Fibroblast of gingiva (primary cell): ENCODE measurements at regions not wholly inside any gene's neighbourhood (a gene's known extent, or its start where the extent isn't known, plus 50 kb on each side); places are given as distances from the start of the nearest gene placed in this dataset.
"Not testable (repeated sequence)": the region's sequence is repeated elsewhere in the genome, so short reads cannot be mapped to it uniquely, and the experiment has no call there.

Experiments used
- DNase-seq: peaks from one replicate; pipeline ENCODE4 v3.0.0-alpha.2; 2011; ENCODE audit warnings: low read depth

- no peak for DNase-seq
These were observed 608.6 kb upstream of the AADAT start for GRCh38 chr4:170698334-170698733.

GRCh38 chr4:170697845-170698244 lies 608.1 kb upstream of the AADAT start:
- no peak for DNase-seq

- no peak for DNase-seq
These were observed 607.3 kb upstream of the AADAT start for GRCh38 chr4:170697045-170697444.

- DNase-seq, result no peak
These were observed 601.4 kb upstream of the AADAT start for GRCh38 chr4:170691168-170691567.

- no peak for DNase-seq
These were observed 598.0 kb upstream of the AADAT start for GRCh38 chr4:170687751-170688150.

GRCh38 chr4:170685701-170686100 lies 595.9 kb upstream of the AADAT start:
- DNase-seq, result not testable (repeated sequence)

- DNase-seq, result no peak
These were observed 593.0 kb upstream of the AADAT start for GRCh38 chr4:170682558-170683294.

- not testable (repeated sequence) for DNase-seq
These were observed 592.3 kb upstream of the AADAT start for GRCh38 chr4:170682087-170682486.

GRCh38 chr4:170675568-170676262 lies 586.0 kb upstream of the AADAT start:
- DNase-seq, result no peak

GRCh38 chr4:170674176-170674575 lies 584.4 kb upstream of the AADAT start:
- no peak for DNase-seq

GRCh38 chr4:170672381-170672965 lies 582.7 kb upstream of the AADAT start:
- DNase-seq, result no peak

GRCh38 chr4:170671171-170671570 lies 581.4 kb upstream of the AADAT start:
- no peak for DNase-seq

GRCh38 chr4:170667814-170668213 lies 578.1 kb upstream of the AADAT start:
- no peak for DNase-seq

- no peak for DNase-seq
These were observed 577.2 kb upstream of the AADAT start for GRCh38 chr4:170666909-170667308.

GRCh38 chr4:170662250-170662649 lies 572.5 kb upstream of the AADAT start:
- no peak for DNase-seq

GRCh38 chr4:170657761-170658160 lies 568.0 kb upstream of the AADAT start:
- no peak for DNase-seq

- no peak for DNase-seq
These were observed 566.8 kb upstream of the AADAT start for GRCh38 chr4:170656506-170656905.

GRCh38 chr4:170652571-170652970 lies 562.8 kb upstream of the AADAT start:
- DNase-seq, result peak; percentile 9

GRCh38 chr4:170651786-170652185 lies 562.0 kb upstream of the AADAT start:
- no peak for DNase-seq

- DNase-seq, result no peak
These were observed 537.7 kb upstream of the AADAT start for GRCh38 chr4:170627418-170627817.

GRCh38 chr4:170623899-170624298 lies 534.1 kb upstream of the AADAT start:
- no peak for DNase-seq

- no peak for DNase-seq
These were observed 520.7 kb upstream of the AADAT start for GRCh38 chr4:170610434-170610833.

GRCh38 chr4:170599894-170600293 lies 510.1 kb upstream of the AADAT start:
- no peak for DNase-seq
